ENCODE measurements at regions not wholly inside any gene's neighbourhood (a gene's known extent, or its start where the extent isn't known, plus 50 kb on each side); places are given as distances from the start of the nearest gene placed in this dataset.

- ATAC-seq (no peak), DNase-seq (ENCODE audit: low spot score) (no peak), FAIRE-seq (no peak)
- ChIA-PET POLR2A (no interaction called here), CTCF (ENCODE audit: low intra/inter-chr PET ratio, low total read pairs) (no interaction called here)
- no peak overlapping the region for H3K4me3 ChIP-seq (replicated peaks in 1 of 3; ENCODE audit: insufficient read depth in 1 of 3, low read depth in 2 of 3, low read length in 3 of 3)
- H3K9me3 ChIP-seq (ENCODE audit: low read length) = no peaks in the 10 kb centered on the region
- no peaks in the 10 kb centered on the region for H4K20me1 ChIP-seq (ENCODE audit: insufficient read depth, low read length)
- intact Hi-C loops (cut with micrococcal nuclease; ENCODE audit: unreplicated experiment) (no loop called here), in situ Hi-C loops (cut with HindIII; ENCODE audit: extremely low pct_ligation_motif_present, low pct_unique_long_range_greater_than_20kb) (no loop called here)
- no peak overlapping the region for H2AFZ ChIP-seq (ENCODE audit: low read length)
- H3K4me1 ChIP-seq (ENCODE audit: insufficient read depth, low read length) = peaks cover 10% of the 10 kb centered on the region; the same call in 1 of the 2 replicates
- no peaks in the 10 kb centered on the region for H3K36me3 ChIP-seq (replicated peaks in 1 of 2; ENCODE audit: control insufficient read depth in 1 of 2, insufficient read depth in 2 of 2, low read length in 2 of 2)
- BruUV-seq (replicated peaks) = no TSS peak
- H3K27me3 ChIP-seq (ENCODE audit: control insufficient read depth in 1 of 2, insufficient read depth in 2 of 2, low read length in 2 of 2) = peaks cover 3 to 57% of the 10 kb centered on the region in 2 experiments; a peak in 4 of 5 replicates
- no peak overlapping the region for H3K27ac ChIP-seq (ENCODE audit: extremely low read length, insufficient read depth, low read length)
- WGBS (ENCODE audit: low lambda C conversion rate) = 18% methylated on average over 6 of the region's 8 CpGs
- H3K79me2 ChIP-seq (ENCODE audit: insufficient read depth, low read length) = no peaks in the 10 kb centered on the region
- H3K9ac ChIP-seq (ENCODE audit: insufficient read depth, low read depth, low read length) = no peak overlapping the region
- no peak overlapping the region for H3K4me2 ChIP-seq (ENCODE audit: low read depth, low read length)
- TF ChIP-seq SYNCRIP (IDR thresholded peaks at IDR 0.05; ENCODE audit: insufficient read depth, low read depth, low read length) = no peak
- TF ChIP-seq ZNF784 (CRISPR knock-in tag; IDR thresholded peaks at IDR 0.05; ENCODE audit: borderline replicate concordance) = no peak
- no peak for TF ChIP-seq ATRX (CRISPR knock-in tag; IDR thresholded peaks at IDR 0.05; ENCODE audit: borderline replicate concordance)
- TF ChIP-seq ZZZ3 (CRISPR knock-in tag; IDR thresholded peaks at IDR 0.05; ENCODE audit: borderline replicate concordance) = no peak
- no peak for TF ChIP-seq ZNF574 (CRISPR knock-in tag; IDR thresholded peaks at IDR 0.05)
- TF ChIP-seq BHLHE40 (IDR thresholded peaks at IDR 0.05; ENCODE audit: low read length) = no peak
- TF ChIP-seq HDAC1 (CRISPR knock-in tag; IDR thresholded peaks at IDR 0.05) = no peak
- TF ChIP-seq IKZF4 (CRISPR knock-in tag; IDR thresholded peaks at IDR 0.05; ENCODE audit: borderline replicate concordance, low read depth, not compliant biosample characterization) = no peak
- no peak for TF ChIP-seq GTF3A (CRISPR knock-in tag; conservative IDR thresholded peaks at IDR 0.05)
- no peak for TF ChIP-seq RARG (CRISPR knock-in tag; IDR thresholded peaks at IDR 0.05; ENCODE audit: low read depth)
- TF ChIP-seq ZNF383 (CRISPR knock-in tag; IDR thresholded peaks at IDR 0.05; ENCODE audit: borderline replicate concordance) = no peak
- no peak for TF ChIP-seq MNT (IDR thresholded peaks at IDR 0.05)
- TF ChIP-seq ZNF501 (CRISPR knock-in tag; IDR thresholded peaks at IDR 0.05) = no peak
- no peak for TF ChIP-seq ZSCAN25 (CRISPR knock-in tag; IDR thresholded peaks at IDR 0.05)
- no peak for TF ChIP-seq ZSCAN12 (CRISPR knock-in tag; IDR thresholded peaks at IDR 0.05)
- TF ChIP-seq MIER3 (CRISPR knock-in tag; IDR thresholded peaks at IDR 0.05; ENCODE audit: borderline replicate concordance) = no peak
- TF ChIP-seq ZNF772 (CRISPR knock-in tag; IDR thresholded peaks at IDR 0.05) = no peak
- no peak for TF ChIP-seq ZC3H13 (CRISPR knock-in tag; IDR thresholded peaks at IDR 0.05)
Measured at GRCh38 chr15:88707771-88708654, 69.2 kb downstream of the ISG20 start.
